Activated CD4-positive, alpha-beta T cell treated with anti-CD3 and anti-CD28 coated beads for 4 hours (primary cell): ENCODE measurements at regions not wholly inside any gene's neighbourhood (a gene's known extent, or its start where the extent isn't known, plus 50 kb on each side); places are given as distances from the start of the nearest gene placed in this dataset.
"Not testable (repeated sequence)": the region's sequence is repeated elsewhere in the genome, so short reads cannot be mapped to it uniquely, and the experiment has no call there.

Experiments used
- DNase-seq, 2 donors: peaks; one replicate each; pipeline ENCODE4 v3.0.0-alpha.2; 2020

DNA sequence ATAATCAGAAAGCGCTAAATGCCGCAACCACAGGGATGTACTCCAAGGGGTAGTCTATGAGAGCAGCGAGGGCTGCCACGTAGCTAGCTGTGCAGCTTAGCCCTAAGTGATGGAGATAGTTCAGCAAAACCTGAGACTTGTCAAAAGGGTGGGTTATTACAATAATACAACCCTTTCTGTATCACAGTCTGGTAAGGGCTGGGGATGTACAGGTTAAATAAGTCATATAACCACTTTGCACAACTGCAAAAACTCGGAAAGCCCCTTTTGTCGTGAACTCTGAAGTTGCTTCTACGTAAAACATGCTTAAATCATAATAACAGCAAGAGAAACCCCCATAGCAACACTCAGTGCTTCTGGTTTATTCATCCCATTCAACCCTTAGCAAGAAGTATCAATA is 598.8 kb downstream of the SUCLG1 start:
- DNase-seq: no peak

GRCh38 chr2:83859553-83859952 is 599.5 kb downstream of the SUCLG1 start:
- no peak for DNase-seq

DNA sequence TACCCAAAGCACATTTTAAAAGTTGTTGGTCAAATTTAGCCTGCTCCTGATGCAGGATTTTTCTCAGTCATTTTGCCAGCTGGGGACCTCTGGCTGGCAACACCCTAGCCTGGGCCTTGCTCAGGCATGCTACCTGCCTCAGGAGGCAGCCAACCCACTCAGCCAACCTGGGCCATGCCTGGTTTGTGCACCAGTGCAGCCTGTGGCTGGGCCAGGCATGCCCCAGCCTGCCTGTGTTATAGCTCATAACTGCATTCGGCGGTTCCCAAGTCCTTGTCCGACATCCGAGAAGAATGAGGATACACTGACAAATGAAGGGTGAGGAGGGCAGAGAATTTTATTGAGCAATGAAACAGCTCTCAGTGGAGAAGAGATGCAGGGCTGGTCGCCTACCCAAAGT is 608.0 kb downstream of the SUCLG1 start:
- DNase-seq: no peak

DNA sequence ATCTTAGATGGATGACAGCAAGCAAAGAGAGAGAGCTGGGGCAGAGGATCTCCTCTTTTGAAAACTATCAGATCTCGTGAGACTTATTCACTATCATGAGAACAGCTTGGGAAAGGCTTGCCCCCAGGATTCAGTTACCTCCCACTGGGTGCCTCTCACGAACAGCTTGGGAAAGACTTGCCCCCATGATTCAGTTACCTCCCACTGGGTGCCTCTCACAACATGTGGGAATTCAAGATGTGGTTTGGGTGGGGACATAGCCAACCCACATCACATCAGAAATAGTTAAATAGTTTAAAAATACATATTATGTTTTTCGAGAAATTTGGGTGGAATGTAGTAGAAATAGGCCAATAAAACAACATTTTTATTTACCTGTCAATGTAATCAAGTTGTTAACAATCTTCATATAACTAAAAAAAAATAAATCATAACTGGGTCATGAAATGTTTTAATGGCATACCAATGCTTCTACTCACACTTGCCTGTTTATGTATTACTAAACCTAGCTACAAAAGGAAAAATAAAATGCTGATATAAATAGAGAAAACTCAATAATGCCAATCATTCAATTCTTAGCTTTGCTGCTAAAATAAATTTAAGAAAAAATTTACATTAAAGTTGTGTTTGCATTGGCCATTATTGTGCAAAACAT is 608.9 kb downstream of the SUCLG1 start:
- no peak for DNase-seq

DNA sequence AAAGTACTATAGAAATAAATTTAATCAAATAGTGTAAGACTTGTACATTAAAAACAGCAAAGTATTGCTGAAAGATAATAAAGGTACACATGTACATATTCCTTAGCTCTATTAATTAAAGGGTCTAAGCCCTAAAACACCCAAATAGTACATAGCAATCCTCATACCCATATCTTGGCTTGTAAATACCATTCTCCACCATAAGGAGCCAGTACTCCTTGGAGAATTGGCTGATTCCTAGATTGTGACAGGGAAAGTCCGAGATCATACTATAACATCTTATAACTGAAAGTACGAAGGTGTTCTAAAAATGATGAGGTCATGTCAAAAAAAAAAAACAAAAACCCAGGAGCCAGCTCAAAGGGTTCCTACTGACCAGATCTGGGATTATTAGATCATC is 614.6 kb downstream of the SUCLG1 start:
- no peak for DNase-seq

- no peak for DNase-seq
Measured at GRCh38 chr2:83842421-83842820, 616.7 kb downstream of the SUCLG1 start.

DNA sequence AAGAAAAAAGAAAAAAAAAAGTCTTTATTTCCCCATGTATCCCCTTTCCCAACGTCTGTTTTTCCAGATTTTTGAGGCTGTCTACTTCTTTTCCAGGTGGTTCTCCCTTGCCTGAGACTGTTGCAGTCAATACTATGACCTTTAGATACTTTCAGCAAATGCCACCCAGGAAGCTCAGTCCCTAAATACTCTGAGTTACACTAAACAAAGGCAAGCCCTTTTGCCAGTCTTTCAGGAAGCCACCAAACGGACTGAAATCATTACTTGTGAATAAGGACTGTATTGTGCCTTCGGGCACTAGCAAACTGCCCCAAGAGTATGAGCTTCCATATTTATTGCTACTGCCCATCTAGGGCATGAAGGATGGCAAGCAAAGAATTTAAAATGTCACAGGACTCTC is 621.3 kb downstream of the SUCLG1 start:
- DNase-seq: no peak

DNA sequence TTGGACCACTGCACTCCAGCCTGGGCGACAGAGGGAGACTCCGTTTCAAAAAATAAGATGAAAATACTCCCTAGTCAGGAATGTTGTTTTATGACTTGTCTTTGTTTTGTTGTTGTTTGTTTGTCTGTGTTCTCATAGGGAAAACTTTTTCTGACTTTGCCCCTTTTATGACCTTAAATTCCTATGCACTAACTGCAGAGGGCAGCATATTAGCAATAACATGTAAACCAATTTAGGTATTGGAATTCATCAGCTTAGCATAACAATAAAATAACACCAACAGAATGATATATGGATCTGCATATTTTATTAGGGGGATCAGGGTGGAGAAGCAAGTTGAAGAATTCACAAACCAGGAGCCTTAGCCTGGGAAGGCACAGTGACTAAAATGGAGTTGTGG is 631.5 kb downstream of the SUCLG1 start:
- DNase-seq: no peak

GRCh38 chr2:83826577-83826976 is 632.5 kb downstream of the SUCLG1 start:
- DNase-seq: no peak

GRCh38 chr2:83823229-83823628 is 635.9 kb downstream of the SUCLG1 start:
- DNase-seq: no peak

GRCh38 chr2:83817511-83817910 is 641.6 kb downstream of the SUCLG1 start:
- DNase-seq: no peak

- no peak for DNase-seq
Measured at GRCh38 chr2:83808878-83809277, 650.2 kb downstream of the SUCLG1 start.

DNA sequence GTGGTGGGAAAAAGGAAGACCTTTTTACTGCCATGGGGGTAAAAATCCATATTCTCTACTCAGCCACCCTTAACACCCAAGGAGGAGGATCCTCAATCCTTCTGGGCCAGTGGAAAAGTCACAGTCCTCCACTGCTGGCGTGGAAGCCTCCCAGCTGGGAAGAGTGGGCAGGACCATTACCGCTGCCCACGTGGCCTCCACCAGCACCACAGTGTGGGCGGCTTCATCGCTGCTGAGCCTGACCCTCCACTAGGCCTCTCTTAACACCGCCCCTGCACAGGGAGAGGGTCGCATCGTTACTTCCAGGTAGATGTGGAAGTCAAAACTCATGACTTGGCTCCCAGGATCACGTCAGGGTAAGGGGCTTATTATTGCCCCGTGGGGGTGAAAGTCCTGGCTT is 656.5 kb downstream of the SUCLG1 start:
- no peak for DNase-seq

- no peak for DNase-seq
Measured at GRCh38 chr2:83795777-83796176, 663.3 kb downstream of the SUCLG1 start.

DNA sequence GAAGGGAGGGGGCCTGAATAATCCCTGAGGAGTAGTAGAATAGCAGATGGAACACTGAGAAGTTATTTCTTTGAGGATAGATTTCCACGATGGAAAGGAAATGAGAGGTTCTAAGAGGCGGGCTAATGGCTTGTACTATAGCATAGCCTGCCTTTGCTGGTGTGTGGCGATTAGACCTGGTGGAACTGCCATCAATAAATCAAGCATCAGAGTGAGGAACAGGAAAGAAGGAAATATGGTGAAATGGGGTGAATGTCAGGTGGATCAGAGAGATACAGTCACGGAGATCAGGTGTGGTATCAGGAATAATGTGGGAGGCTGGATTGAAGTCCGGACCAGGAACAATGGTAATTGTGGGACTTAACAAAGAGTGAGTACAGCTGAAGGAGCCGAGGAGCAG is 668.6 kb downstream of the SUCLG1 start:
- DNase-seq: not testable (repeated sequence)

DNA sequence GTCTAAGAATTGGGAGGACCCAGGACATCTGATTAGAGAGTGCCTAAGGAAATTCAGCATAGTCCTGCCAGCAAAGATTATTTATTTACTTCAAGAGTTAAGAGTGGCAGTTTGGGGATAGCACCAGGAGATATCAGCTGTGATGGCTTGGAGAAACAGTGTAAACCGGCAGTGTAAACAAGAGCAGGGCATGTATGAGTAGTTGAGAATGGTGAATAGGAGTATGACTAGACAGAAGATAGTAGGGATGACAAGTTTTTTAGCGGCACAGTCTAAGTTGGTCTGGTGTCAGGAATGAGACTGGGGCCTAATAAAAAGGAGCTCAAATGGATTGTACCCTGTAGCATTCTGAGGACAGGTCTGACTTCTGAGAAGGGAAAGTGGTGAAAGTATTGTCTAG is 669.4 kb downstream of the SUCLG1 start:
- not testable (repeated sequence) for DNase-seq

- DNase-seq: not testable (repeated sequence)
Measured at GRCh38 chr2:83788938-83789566, 670.0 kb downstream of the SUCLG1 start.

GRCh38 chr2:83787189-83787588 is 671.9 kb downstream of the SUCLG1 start:
- DNase-seq: no peak

GRCh38 chr2:83786140-83786539 is 672.9 kb downstream of the SUCLG1 start:
- DNase-seq: no peak

DNA sequence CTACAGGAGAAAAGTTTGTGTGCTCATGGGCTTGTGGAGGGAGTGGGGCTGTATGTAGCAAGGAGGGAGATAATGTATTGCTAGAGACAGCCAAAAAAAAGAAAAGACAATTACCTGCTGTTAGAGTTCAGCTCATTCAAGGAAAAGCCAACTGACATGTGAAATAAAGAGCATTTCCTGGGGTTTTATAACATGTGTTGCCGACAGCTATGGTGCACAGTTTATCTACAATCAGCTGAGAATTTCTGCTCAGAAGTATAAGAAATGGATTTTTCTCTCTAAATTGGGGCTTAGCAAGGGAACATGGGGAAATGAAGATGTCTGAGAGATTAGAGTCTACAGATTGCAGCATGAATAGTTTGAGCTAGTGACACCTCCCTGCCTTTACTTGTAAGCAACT is 674.1 kb downstream of the SUCLG1 start:
- DNase-seq: no peak

- no peak for DNase-seq
Measured at GRCh38 chr2:83784315-83784714, 674.8 kb downstream of the SUCLG1 start.

- DNase-seq: no peak
Measured at GRCh38 chr2:83782122-83782521, 677.0 kb downstream of the SUCLG1 start.

DNA sequence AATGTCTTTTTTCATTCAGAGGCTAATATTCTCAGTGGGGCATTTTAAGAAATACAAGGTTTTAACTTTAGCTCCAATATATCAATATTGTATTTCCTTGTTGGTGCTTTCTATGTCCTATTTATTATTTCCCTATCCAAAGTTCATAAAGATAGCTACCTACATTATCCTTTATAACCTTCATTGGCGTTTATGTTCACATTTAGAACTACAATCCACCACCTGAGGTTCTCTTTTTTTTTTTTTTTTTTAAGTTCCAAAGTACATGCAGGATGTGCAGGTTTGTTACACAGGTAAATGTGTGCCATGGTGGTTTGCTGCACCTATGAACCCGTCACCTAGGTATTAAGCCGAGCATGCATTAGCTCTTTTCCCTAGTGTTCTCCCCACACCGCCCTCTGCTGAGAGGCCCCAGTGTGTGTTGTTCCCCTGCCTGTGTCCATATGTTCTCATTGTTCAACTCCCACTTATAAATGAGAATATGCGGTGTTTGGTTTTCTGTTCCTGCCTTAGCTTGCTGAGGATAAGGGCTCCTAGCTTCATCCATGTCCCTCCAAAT is 694.6 kb downstream of the SUCLG1 start:
- no peak for DNase-seq

DNA sequence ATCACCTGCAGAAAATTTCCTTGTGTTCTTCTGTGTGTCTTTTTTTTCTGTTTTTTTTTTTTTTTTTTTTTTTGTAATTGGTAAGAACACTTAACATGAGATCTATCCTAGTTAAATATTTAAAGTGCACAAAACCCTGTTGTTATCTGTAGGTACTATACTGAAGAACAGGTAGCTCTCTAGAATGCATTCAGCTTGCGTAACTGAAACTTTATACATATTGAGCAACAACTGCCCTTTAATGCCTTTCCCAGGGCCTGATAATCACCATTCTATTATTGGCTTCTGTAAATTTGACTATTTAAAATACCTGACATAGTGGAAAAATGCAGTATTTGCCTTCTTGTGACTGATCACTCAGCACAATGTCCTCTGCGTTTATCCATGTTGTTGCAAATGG is 701.8 kb downstream of the SUCLG1 start:
- DNase-seq: no peak

DNA sequence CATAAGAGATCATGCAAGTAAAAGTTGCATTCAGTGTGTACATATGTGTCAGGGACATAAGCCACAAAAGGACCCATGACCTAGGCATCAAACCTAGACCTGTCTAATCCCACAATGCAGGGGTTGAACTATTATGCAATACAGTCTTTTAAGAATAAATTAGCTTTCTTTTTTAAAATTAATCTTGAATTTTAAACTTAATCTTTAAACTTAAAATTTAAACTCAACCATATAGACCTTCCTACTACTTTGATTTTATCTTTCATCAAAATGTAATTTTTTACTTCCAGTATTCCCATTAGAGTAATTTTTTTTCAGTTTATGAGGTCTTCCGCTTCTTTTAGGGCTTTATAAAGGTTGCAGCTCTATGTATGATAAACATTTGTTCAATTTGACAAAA is 702.9 kb downstream of the SUCLG1 start:
- DNase-seq: no peak
